Lung (tissue), 11 donors: ENCODE measurements at regions not wholly inside any gene's neighbourhood (a gene's known extent, or its start where the extent isn't known, plus 50 kb on each side); places are given as distances from the start of the nearest gene placed in this dataset.

Experiments used
- ATAC-seq: fragments of 200-7000 bp; cut with Tn5 transposase; one replicate; pipeline ENCODE4 v1.9.1; 2020; ENCODE audit warnings: moderate number of reproducible peaks; ENCODE audit not compliant: insufficient read depth, low FRiP score
- DNase-seq, 3 donors: peaks; one replicate each; pipeline ENCODE4 v3.0.0-alpha.2; 2013 to 2017
- H3K27ac ChIP-seq, 2 donors: one replicate each; pipeline ENCODE4 v1.5.1; 2013; ENCODE audit warnings: mild to moderate bottlenecking in 2 of 2, moderate library complexity in 2 of 2, control low read depth in 1 of 2, inconsistent platforms in 1 of 2, low read depth in 1 of 2, low read length in 1 of 2
- H3K27me3 ChIP-seq, 3 donors: one replicate each; pipeline ENCODE4 v1.5.1; 2013; ENCODE audit warnings: low read length in 2 of 3; ENCODE audit not compliant: control insufficient read depth in 3 of 3, insufficient read depth in 3 of 3
- H3K36me3 ChIP-seq, 4 donors: one replicate each; pipeline ENCODE4 v1.5.1; 2013; ENCODE audit warnings: low read length in 4 of 4, mild to moderate bottlenecking in 1 of 4, moderate library complexity in 1 of 4; ENCODE audit not compliant: control insufficient read depth in 4 of 4, insufficient read depth in 4 of 4
- H3K4me1 ChIP-seq, 5 donors: one replicate each; pipeline ENCODE4 v1.5.1; 2013; ENCODE audit warnings: low read length in 5 of 5, mild to moderate bottlenecking in 2 of 5, moderate library complexity in 1 of 5; ENCODE audit not compliant: control insufficient read depth in 5 of 5, insufficient read depth in 5 of 5
- H3K4me3 ChIP-seq: one replicate; pipeline ENCODE4 v1.5.1; 2013; ENCODE audit warnings: mild to moderate bottlenecking, control low read depth, moderate library complexity
- H3K9ac ChIP-seq, 2 donors: one replicate each; pipeline ENCODE4 v1.5.1; 2013; ENCODE audit warnings: low read length in 2 of 2, control low read depth in 1 of 2; ENCODE audit not compliant: insufficient read depth in 1 of 2
- H3K9me3 ChIP-seq, 4 donors: one replicate each; pipeline ENCODE4 v1.5.1; 2013; ENCODE audit warnings: low read length in 3 of 4, mild to moderate bottlenecking in 1 of 4, moderate library complexity in 1 of 4; ENCODE audit not compliant: control insufficient read depth in 4 of 4, insufficient read depth in 3 of 4
- WGBS, 2 donors: extraction: QIAGEN DNeasy Blood & Tissue Kit; methylation state at CpG; one replicate each; pipeline ENCODE4 v1.1.7; 2013; 5-methylcytosine and 5-hydroxymethylcytosine counted together
- TF ChIP-seq, protein P1 (sequence below): IDR thresholded peaks from 2 replicates; pipeline ENCODE4 v1.5.1; 2012; ENCODE audit warnings: mild to moderate bottlenecking; ENCODE audit errors: control extremely low read depth, extremely low read depth
- donor health status: control.
- donor health status: control.
- donor health status: Bipolar disorder and iron deficiency.
- donor health status: healthy.
- donor health status: DM: yes; HTN: yes; CAD: no.

DNA sequence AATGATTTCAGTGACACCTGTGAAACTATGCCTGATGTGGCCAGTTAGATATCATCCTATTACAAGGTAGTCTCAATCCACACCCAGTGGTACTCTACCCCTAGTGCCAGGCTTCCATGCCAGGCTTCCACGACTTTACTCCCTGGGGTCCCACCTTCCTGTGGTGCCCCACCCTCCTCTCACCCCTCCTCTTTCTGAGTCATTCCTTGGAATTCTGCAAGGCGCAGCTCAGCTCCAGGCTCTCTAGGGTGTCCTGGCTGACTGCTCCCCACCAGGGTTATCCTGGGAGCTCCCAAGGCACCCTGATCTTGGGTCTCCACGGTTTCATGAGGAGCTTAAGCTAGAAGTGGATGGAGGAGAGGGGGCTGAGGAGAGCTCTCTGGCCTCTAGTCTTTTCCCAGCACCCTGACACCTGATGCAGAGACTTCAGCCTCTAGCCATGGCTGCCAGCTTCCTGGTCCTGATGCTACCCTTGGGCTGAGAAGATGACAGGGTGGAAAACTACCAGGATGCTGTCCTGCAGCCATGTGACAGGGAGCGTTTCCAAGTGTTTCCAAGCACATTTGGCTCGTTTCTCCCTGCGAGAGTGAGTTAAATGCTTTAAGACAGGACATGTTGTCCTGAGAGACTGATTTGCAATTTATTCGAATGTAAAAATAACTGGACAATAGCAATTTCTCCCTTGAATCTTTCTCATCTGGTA, 1461.2 kb downstream of the TBC1D22A start:
- DNase-seq, result no peak
- H3K36me3 ChIP-seq, result no peaks in the 10 kb centered on the region
- H3K27me3 ChIP-seq, result no peaks in the 10 kb centered on the region
- no peak overlapping the region for H3K27ac ChIP-seq
- WGBS, 2 donors, result 69 to 80% methylated on average over 7 of the region's 7 CpGs
- ATAC-seq, result no peak
- H3K9ac ChIP-seq, result no peak overlapping the region
- no peak overlapping the region for H3K4me3 ChIP-seq
- peaks cover 0 to 7% (median 1%) of the 10 kb centered on the region in 4 donors for H3K9me3 ChIP-seq
- H3K4me1 ChIP-seq, result peaks cover 0 to 2% (median 0%) of the 10 kb centered on the region in 5 donors
- TF ChIP-seq, protein P1, sequence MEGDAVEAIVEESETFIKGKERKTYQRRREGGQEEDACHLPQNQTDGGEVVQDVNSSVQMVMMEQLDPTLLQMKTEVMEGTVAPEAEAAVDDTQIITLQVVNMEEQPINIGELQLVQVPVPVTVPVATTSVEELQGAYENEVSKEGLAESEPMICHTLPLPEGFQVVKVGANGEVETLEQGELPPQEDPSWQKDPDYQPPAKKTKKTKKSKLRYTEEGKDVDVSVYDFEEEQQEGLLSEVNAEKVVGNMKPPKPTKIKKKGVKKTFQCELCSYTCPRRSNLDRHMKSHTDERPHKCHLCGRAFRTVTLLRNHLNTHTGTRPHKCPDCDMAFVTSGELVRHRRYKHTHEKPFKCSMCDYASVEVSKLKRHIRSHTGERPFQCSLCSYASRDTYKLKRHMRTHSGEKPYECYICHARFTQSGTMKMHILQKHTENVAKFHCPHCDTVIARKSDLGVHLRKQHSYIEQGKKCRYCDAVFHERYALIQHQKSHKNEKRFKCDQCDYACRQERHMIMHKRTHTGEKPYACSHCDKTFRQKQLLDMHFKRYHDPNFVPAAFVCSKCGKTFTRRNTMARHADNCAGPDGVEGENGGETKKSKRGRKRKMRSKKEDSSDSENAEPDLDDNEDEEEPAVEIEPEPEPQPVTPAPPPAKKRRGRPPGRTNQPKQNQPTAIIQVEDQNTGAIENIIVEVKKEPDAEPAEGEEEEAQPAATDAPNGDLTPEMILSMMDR, result no peak

DNA sequence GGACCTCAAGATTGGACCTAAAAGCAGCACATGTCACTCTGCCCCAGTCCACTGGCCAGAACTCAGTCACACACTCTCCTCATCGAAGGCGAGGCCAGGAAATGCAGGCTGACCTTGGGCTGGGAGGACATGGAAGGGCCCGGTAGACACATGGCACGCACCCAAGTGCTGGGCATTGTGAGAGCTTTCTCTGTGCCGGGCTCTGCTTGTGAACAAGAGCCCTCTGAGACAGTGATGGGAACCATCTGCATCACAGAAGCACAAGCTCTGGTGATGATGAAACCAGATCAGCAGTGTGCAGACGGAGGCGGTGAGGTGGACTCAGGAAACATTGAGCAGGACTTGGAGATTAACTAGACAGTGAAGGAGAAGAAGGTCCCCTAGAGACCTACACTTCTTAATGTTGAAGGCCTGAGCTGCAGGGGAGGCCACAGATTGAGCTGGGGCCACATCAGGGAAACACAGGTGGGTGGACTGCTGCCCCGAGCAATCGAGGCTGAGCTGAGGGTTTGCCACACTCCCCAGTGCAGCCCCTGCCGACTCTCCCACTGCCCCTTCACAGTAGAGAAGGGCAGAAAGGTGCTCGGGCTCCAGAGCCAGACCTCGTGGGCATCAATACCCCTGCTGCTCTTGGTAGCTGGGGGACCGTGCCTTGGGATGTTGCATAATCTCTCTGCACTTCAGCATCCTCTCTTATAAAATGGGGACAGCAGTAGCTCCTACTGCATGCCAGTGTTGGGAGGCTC, 1460.5 kb downstream of the TBC1D22A start:
- TF ChIP-seq, protein P1, result no peak
- DNase-seq (no peak), ATAC-seq (no peak)
- H3K4me3 ChIP-seq, result no peak overlapping the region
- H3K9ac ChIP-seq, result no peak overlapping the region
- no peaks in the 10 kb centered on the region for H3K36me3 ChIP-seq
- 85 to 88% methylated on average over 13 of the region's 13 CpGs for WGBS, 2 donors
- no peaks in the 10 kb centered on the region for H3K27me3 ChIP-seq
- H3K27ac ChIP-seq, result no peak overlapping the region
- H3K4me1 ChIP-seq, result peaks cover 0 to 2% (median 0%) of the 10 kb centered on the region in 5 donors
- peaks cover 0 to 7% (median 1%) of the 10 kb centered on the region in 4 donors for H3K9me3 ChIP-seq

DNA sequence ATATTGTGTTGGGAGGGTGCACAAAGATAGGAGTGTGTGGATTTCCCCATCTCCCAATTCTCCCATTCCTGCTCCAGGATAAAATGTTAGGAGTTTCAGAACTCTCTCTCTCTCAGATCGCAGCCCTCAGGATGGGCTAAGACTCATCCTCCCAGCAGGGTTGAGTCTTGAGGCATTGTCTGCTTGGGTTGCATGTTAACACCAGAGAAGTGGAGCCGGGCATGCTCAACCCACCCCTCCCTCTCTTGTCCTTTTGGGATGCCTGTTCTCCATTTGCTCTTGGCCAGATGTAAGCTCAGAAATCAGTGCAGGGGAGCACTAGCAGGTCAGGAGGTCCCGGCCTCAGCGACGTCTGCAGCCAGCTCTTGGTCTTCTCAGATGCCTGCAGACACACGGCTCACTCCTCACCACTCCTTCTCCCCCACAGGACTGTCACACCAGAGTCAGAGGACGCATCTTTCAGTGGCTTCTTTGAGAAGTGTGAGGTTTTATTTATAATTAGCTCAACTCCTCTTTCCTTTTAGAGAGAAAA, 1456.5 kb downstream of the TBC1D22A start:
- 53 to 55% methylated on average over 7 of the region's 7 CpGs for WGBS, 2 donors
- no peak overlapping the region for H3K27ac ChIP-seq
- no peaks in the 10 kb centered on the region for H3K4me1 ChIP-seq
- TF ChIP-seq, protein P1, result no peak
- ATAC-seq (no peak), DNase-seq (no peak)
- H3K9ac ChIP-seq, result no peak overlapping the region
- H3K36me3 ChIP-seq, result no peaks in the 10 kb centered on the region
- H3K4me3 ChIP-seq, result no peak overlapping the region
- H3K27me3 ChIP-seq, result peaks cover 0 to 2% (median 0%) of the 10 kb centered on the region in 3 donors
- H3K9me3 ChIP-seq, result peaks cover 0 to 9% (median 2%) of the 10 kb centered on the region in 4 donors
